ENCODE measurements at regions not wholly inside any gene's neighbourhood (a gene's known extent, or its start where the extent isn't known, plus 50 kb on each side); places are given as distances from the start of the nearest gene placed in this dataset.
"Not testable (repeated sequence)": the region's sequence is repeated elsewhere in the genome, so short reads cannot be mapped to it uniquely, and the experiment has no call there.

DNA sequence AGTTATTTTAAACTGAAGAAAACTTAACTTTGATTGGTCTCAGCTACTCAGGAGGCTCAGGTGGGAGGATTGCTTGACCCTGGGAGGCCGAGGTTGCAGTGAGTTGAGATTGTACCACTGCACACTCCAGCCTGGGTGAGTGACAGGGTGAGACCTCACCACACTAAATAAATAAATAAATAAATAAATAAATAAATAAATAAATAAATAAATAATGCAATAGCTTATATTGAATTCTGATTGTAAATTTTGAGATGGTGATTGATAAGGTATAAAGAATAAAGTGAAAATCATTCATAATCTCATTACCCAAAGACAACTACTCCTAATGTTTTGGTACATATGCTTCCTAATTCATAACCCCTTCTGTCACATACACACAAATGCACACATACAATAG is 58.1 kb downstream of the TUBA3C start:
- Mint-ChIP-seq H3K4me1 (no peaks in the 10 kb centered on the region), H3K9me3 (peaks cover 1% of the 10 kb centered on the region), H3K4me3 (no peak overlapping the region), H3K27ac (no peak overlapping the region), H3K27me3 (no peaks in the 10 kb centered on the region), H3K36me3 (no peaks in the 10 kb centered on the region)
- DNase-seq = no peak
- CTCF ChIA-PET = no interaction called here

- peaks cover 8% of the 10 kb centered on the region for H3K9me3 Mint-ChIP-seq
- H3K36me3 Mint-ChIP-seq = no peaks in the 10 kb centered on the region
These were observed 63.5 kb downstream of the TUBA3C start for GRCh38 chr13:19117913-19118739.

GRCh38 chr13:19109225-19109624 is 72.4 kb downstream of the TUBA3C start:
- H3K36me3 Mint-ChIP-seq, CTCF ChIA-PET, H3K27me3 Mint-ChIP-seq, H3K4me1 Mint-ChIP-seq, DNase-seq, H3K9me3 Mint-ChIP-seq, H3K27ac Mint-ChIP-seq, H3K4me3 Mint-ChIP-seq: not testable (repeated sequence)

More at GRCh38 chr13:19117913-19118739, 63.5 kb downstream of the TUBA3C start:
- CTCF ChIA-PET = no interaction called here
- DNase-seq = no peak
- Mint-ChIP-seq H3K4me3 (no peak overlapping the region), H3K27me3 (no peaks in the 10 kb centered on the region), H3K27ac (no peak overlapping the region), H3K4me1 (no peaks in the 10 kb centered on the region)

DNA sequence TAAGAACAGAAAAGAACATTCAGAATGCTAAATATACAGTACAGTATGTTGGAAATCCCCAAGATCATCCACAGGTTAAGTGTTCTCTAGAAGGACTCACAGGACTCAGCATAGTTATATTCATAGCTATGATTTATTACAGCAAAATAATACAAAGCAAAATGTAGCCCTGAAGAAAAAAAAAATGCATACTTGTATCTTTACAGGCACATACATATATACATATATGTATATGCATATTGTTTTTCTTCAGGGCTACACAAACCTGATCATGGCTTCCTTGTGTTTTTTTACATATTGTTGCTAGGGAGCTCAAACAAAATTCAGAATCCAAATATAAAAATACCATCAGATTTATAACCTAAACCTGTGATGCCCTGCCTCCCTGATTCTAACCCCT is 78.5 kb downstream of the TUBA3C start:
- no peaks in the 10 kb centered on the region for H3K36me3 Mint-ChIP-seq
- no peak overlapping the region for H3K27ac Mint-ChIP-seq
- peaks cover 3% of the 10 kb centered on the region for H3K9me3 Mint-ChIP-seq
- H3K27me3 Mint-ChIP-seq = no peaks in the 10 kb centered on the region
- no peak for DNase-seq
- CTCF ChIA-PET = no interaction called here
- H3K4me3 Mint-ChIP-seq = no peak overlapping the region
- no peaks in the 10 kb centered on the region for H3K4me1 Mint-ChIP-seq

DNA sequence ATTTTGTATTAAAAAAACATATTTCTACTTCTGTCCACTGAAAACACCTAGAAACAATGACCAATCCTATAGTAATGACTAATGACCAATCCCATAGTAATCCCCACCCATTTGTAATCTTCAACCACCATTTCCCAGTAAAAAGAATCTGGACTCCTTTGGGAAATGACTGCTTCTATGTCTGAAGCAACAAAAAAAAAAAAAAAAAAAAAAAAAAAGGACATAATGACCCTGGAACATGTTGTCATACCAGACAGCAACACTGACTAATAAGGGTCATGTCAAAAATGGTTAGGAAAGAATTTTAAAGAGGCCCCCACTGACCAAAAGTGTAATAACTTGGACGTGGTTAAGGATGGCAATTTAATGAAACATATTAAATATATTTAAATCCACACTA is 88.3 kb downstream of the TUBA3C start:
- no peaks in the 10 kb centered on the region for H3K4me1 Mint-ChIP-seq
- H3K27me3 Mint-ChIP-seq = no peaks in the 10 kb centered on the region
- no peaks in the 10 kb centered on the region for H3K36me3 Mint-ChIP-seq
- no peak overlapping the region for H3K27ac Mint-ChIP-seq
- H3K4me3 Mint-ChIP-seq = no peak overlapping the region
- H3K9me3 Mint-ChIP-seq = peaks cover 2% of the 10 kb centered on the region
- no peak for DNase-seq
- CTCF ChIA-PET = no interaction called here

DNA sequence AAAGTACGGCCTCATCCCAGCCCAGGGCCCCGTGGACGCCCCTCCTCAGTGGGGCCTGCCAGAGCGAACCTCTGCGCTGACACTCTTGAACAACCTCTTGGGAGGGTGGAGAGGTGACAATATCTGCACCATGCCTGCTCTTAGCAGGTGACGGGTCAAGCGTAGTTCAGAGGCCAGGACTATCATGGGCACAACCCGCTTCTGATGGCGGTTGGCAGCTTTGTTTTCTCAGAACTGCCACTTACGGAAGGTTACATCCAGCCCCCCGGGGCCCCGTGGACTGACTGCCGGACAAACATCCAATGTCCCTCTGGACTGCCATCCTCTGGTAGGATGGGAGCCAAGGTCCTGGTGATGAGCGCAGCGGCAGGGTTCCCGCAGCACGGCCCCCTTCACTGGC is 91.1 kb downstream of the TUBA3C start:
- H3K4me3 Mint-ChIP-seq = no peak overlapping the region
- H3K27me3 Mint-ChIP-seq = no peaks in the 10 kb centered on the region
- CTCF ChIA-PET = no interaction called here
- no peaks in the 10 kb centered on the region for H3K36me3 Mint-ChIP-seq
- no peaks in the 10 kb centered on the region for H3K4me1 Mint-ChIP-seq
- no peaks in the 10 kb centered on the region for H3K9me3 Mint-ChIP-seq
- no peak for DNase-seq
- no peak overlapping the region for H3K27ac Mint-ChIP-seq

GRCh38 chr13:19089315-19089714 is 92.3 kb downstream of the TUBA3C start:
- no peak for DNase-seq
- H3K27ac Mint-ChIP-seq = no peak overlapping the region
- H3K36me3 Mint-ChIP-seq = no peaks in the 10 kb centered on the region
- H3K27me3 Mint-ChIP-seq = no peaks in the 10 kb centered on the region
- peaks cover 4% of the 10 kb centered on the region for H3K9me3 Mint-ChIP-seq
- no peaks in the 10 kb centered on the region for H3K4me1 Mint-ChIP-seq
- CTCF ChIA-PET = no interaction called here
- H3K4me3 Mint-ChIP-seq = no peak overlapping the region

GRCh38 chr13:19088416-19088815 is 93.2 kb downstream of the TUBA3C start:
- no peaks in the 10 kb centered on the region for H3K27me3 Mint-ChIP-seq
- H3K36me3 Mint-ChIP-seq = no peaks in the 10 kb centered on the region
- CTCF ChIA-PET = no interaction called here
- no peaks in the 10 kb centered on the region for H3K4me1 Mint-ChIP-seq
- no peak overlapping the region for H3K27ac Mint-ChIP-seq
- DNase-seq = no peak
- H3K4me3 Mint-ChIP-seq = no peak overlapping the region
- H3K9me3 Mint-ChIP-seq = peaks cover 6% of the 10 kb centered on the region

GRCh38 chr13:19085876-19086275 is 95.7 kb downstream of the TUBA3C start:
- peaks cover 6% of the 10 kb centered on the region for H3K9me3 Mint-ChIP-seq
- DNase-seq = no peak
- H3K36me3 Mint-ChIP-seq = no peaks in the 10 kb centered on the region
- CTCF ChIA-PET = no interaction called here
- no peaks in the 10 kb centered on the region for H3K4me1 Mint-ChIP-seq
- H3K4me3 Mint-ChIP-seq = no peak overlapping the region
- H3K27ac Mint-ChIP-seq = no peak overlapping the region
- no peaks in the 10 kb centered on the region for H3K27me3 Mint-ChIP-seq

DNA sequence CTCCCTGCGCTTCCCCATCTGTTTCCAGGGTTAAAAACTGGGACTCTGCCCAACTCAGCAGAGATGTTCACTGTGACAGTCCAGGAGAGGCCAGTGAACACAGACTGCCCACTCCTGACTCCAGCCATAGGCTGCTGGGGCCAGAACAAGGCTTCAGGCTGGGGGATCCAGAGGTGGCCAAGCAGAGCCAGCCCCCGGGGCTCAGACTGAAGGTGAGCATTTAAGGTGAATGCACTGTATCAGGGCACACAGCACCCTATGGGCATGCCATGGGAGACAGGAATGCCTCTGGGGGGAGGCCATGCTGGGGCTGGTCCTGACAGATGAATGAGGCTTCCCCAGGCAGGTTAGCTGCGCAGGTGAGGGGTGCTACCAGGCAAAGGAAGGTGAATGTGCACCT is 96.4 kb downstream of the TUBA3C start:
- Mint-ChIP-seq H3K27me3 (no peaks in the 10 kb centered on the region), H3K27ac (no peak overlapping the region), H3K4me1 (no peaks in the 10 kb centered on the region), H3K4me3 (no peak overlapping the region), H3K36me3 (no peaks in the 10 kb centered on the region), H3K9me3 (peaks cover 6% of the 10 kb centered on the region)
- no peak for DNase-seq
- CTCF ChIA-PET = no interaction called here

DNA sequence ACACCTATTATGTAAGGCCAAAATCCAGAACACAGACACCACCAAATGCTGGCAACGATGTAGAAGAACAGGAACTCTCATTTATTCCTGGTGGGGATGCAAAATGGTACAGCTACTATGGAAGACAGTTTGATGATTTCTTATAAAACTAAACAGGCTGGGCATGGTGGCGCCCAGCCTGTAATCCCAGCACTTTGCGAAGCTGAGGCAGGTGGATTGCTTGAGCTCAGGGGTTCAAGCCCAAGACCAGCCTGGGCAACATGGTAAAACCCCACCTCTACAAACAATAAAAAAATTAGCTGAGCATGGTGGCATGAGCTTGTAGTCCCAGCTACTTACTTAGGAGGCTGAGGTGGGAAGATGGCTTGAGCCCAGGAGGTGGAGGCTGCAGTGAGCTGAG is 98.3 kb downstream of the TUBA3C start:
- no peak for DNase-seq
- Mint-ChIP-seq H3K9me3 (peaks cover 8% of the 10 kb centered on the region), H3K4me1 (no peaks in the 10 kb centered on the region), H3K36me3 (no peaks in the 10 kb centered on the region), H3K27me3 (no peaks in the 10 kb centered on the region), H3K4me3 (no peak overlapping the region), H3K27ac (no peak overlapping the region)
- CTCF ChIA-PET = no interaction called here

DNA sequence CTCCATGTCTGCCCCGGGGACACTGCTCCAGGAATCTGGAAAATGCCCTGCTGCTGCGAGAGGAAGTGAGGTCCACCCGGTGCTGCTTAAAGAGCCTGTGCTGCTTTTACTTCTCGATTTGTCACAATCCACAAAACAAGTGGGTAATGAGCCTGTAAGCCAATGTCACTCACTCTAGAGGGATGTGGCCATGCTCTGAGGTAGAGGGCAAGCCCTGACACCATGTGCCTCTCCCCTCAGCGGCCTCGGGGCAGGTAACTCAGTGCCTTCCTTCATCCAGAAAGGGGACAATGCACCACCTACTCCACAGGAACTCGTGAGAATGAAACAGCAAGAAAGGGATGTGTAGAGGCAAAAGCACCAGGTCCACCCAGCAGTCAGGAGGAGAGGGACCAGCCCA is 106.2 kb downstream of the TUBA3C start:
- no peak overlapping the region for H3K27ac Mint-ChIP-seq
- CTCF ChIA-PET = no interaction called here
- H3K27me3 Mint-ChIP-seq = no peaks in the 10 kb centered on the region
- no peak for DNase-seq
- no peaks in the 10 kb centered on the region for H3K36me3 Mint-ChIP-seq
- no peak overlapping the region for H3K4me3 Mint-ChIP-seq
- H3K9me3 Mint-ChIP-seq = peaks cover 16% of the 10 kb centered on the region
- H3K4me1 Mint-ChIP-seq = no peaks in the 10 kb centered on the region

GRCh38 chr13:19074519-19074918 is 107.1 kb downstream of the TUBA3C start:
- CTCF ChIA-PET = no interaction called here
- H3K9me3 Mint-ChIP-seq = peaks cover 17% of the 10 kb centered on the region
- H3K27ac Mint-ChIP-seq = no peak overlapping the region
- no peaks in the 10 kb centered on the region for H3K36me3 Mint-ChIP-seq
- no peaks in the 10 kb centered on the region for H3K4me1 Mint-ChIP-seq
- H3K4me3 Mint-ChIP-seq = no peak overlapping the region
- no peaks in the 10 kb centered on the region for H3K27me3 Mint-ChIP-seq
- no peak for DNase-seq

- H3K4me1 Mint-ChIP-seq, H3K27ac Mint-ChIP-seq, H3K36me3 Mint-ChIP-seq, H3K4me3 Mint-ChIP-seq, DNase-seq, CTCF ChIA-PET, H3K27me3 Mint-ChIP-seq: not testable (repeated sequence)
- H3K9me3 Mint-ChIP-seq = peaks cover 15% of the 10 kb centered on the region
These were observed 107.5 kb downstream of the TUBA3C start for GRCh38 chr13:19074106-19074505.

- CTCF ChIA-PET, H3K27ac Mint-ChIP-seq, H3K4me3 Mint-ChIP-seq: not testable (repeated sequence)
These were observed 108.5 kb downstream of the TUBA3C start for GRCh38 chr13:19072956-19073706.

More at GRCh38 chr13:19072956-19073706, 108.5 kb downstream of the TUBA3C start:
- H3K4me1 Mint-ChIP-seq, H3K36me3 Mint-ChIP-seq, H3K27me3 Mint-ChIP-seq, DNase-seq: not testable (repeated sequence)
- H3K9me3 Mint-ChIP-seq = peaks cover 15% of the 10 kb centered on the region

All from activated naive CD4-positive, alpha-beta T cell treated with anti-CD3 and anti-CD28 coated beads, Interleukin-2, amount 10 ng/mL, durations not matched to agents 7 days and 5 days (primary cell).